ENCODE measurements at regions not wholly inside any gene's neighbourhood (a gene's known extent, or its start where the extent isn't known, plus 50 kb on each side); places are given as distances from the start of the nearest gene placed in this dataset.
A peak's percentile ranks its signal among the peaks of the same experiment; 100 is the strongest.

GRCh38 chr18:26794230-26795101, 71.0 kb downstream of the AQP4 start:
- no peak for DNase-seq (ENCODE audit: low read depth)

GRCh38 chr18:26792661-26793060, 72.8 kb downstream of the AQP4 start:
- DNase-seq (ENCODE audit: low read depth): peak; percentile 44

- no peak for DNase-seq (ENCODE audit: low read depth)
Observed at GRCh38 chr18:26791676-26792075, 73.8 kb downstream of the AQP4 start.

GRCh38 chr18:26784599-26784998, 80.9 kb downstream of the AQP4 start:
- DNase-seq (ENCODE audit: low read depth): no peak

- no peak for DNase-seq (ENCODE audit: low read depth)
Observed at GRCh38 chr18:26783170-26783569, 82.3 kb downstream of the AQP4 start.

GRCh38 chr18:26780520-26781325, 84.8 kb downstream of the AQP4 start:
- no peak for DNase-seq (ENCODE audit: low read depth)

GRCh38 chr18:26778054-26778393, 87.5 kb downstream of the AQP4 start:
- DNase-seq (ENCODE audit: low read depth): no peak

- no peak for DNase-seq (ENCODE audit: low read depth)
Observed at GRCh38 chr18:26777351-26778053, 88.0 kb downstream of the AQP4 start.

- no peak for DNase-seq (ENCODE audit: low read depth)
Observed at GRCh38 chr18:26772691-26773090, 92.8 kb downstream of the AQP4 start.

GRCh38 chr18:26771524-26771923, 94.0 kb downstream of the AQP4 start:
- DNase-seq (ENCODE audit: low read depth): no peak

- DNase-seq (ENCODE audit: low read depth): no peak
Observed at GRCh38 chr18:26768385-26768784, 97.1 kb downstream of the AQP4 start.

GRCh38 chr18:26765498-26765897, 100.0 kb downstream of the AQP4 start:
- no peak for DNase-seq (ENCODE audit: low read depth)

GRCh38 chr18:26764586-26764985, 100.9 kb downstream of the AQP4 start:
- DNase-seq (ENCODE audit: low read depth): no peak

GRCh38 chr18:26764177-26764576, 101.3 kb downstream of the AQP4 start:
- DNase-seq (ENCODE audit: low read depth): no peak

- no peak for DNase-seq (ENCODE audit: low read depth)
Observed at GRCh38 chr18:26763446-26764110, 101.9 kb downstream of the AQP4 start.

GRCh38 chr18:26757263-26758019, 108.1 kb downstream of the AQP4 start:
- no peak for DNase-seq (ENCODE audit: low read depth)

- no peak for DNase-seq (ENCODE audit: low read depth)
Observed at GRCh38 chr18:26756556-26756955, 109.0 kb downstream of the AQP4 start.

GRCh38 chr18:26746826-26747475, 118.6 kb downstream of the AQP4 start:
- no peak for DNase-seq (ENCODE audit: low read depth)

GRCh38 chr18:26746398-26746797, 119.1 kb downstream of the AQP4 start:
- DNase-seq (ENCODE audit: low read depth): no peak

- DNase-seq (ENCODE audit: low read depth): no peak
Observed at GRCh38 chr18:26745288-26746181, 120.0 kb downstream of the AQP4 start.

Measured in non-pigmented ciliary epithelial cell (primary cell).